Nephron progenitor cell (in vitro differentiated cells): ENCODE measurements at regions not wholly inside any gene's neighbourhood (a gene's known extent, or its start where the extent isn't known, plus 50 kb on each side); places are given as distances from the start of the nearest gene placed in this dataset.

ENCODE experiments used
- DNase-seq: peaks from one replicate; pipeline ENCODE4 v3.0.0; 2021
- H3K27ac Mint-ChIP-seq: 2 replicates; pipeline ENCODE4 v1.8.0; 2021; ENCODE audit warnings: mild to moderate bottlenecking, moderate library complexity, mixed read lengths
- H3K27me3 Mint-ChIP-seq: 2 replicates; pipeline ENCODE4 v1.8.0; 2021; ENCODE audit warnings: mild to moderate bottlenecking, low read depth, mixed read lengths; ENCODE audit not compliant: poor library complexity
- H3K36me3 Mint-ChIP-seq: 2 replicates; pipeline ENCODE4 v1.8.0; 2021; ENCODE audit warnings: low read depth, mixed read lengths
- H3K4me1 Mint-ChIP-seq: 2 replicates; pipeline ENCODE4 v1.8.0; 2021; ENCODE audit warnings: mixed read lengths
- H3K4me3 Mint-ChIP-seq: 2 replicates; pipeline ENCODE4 v1.8.0; 2021; ENCODE audit warnings: mild to moderate bottlenecking, moderate library complexity, mixed read lengths
- H3K9me3 Mint-ChIP-seq: 2 replicates; pipeline ENCODE4 v1.8.0; 2021; ENCODE audit warnings: mild to moderate bottlenecking, moderate library complexity, mixed read lengths
- CTCF ChIP-seq: fragments of 200-600 bp; sonication (generic); IDR thresholded peaks from 2 replicates; pipeline ENCODE4 v1.5.0; 2021; ENCODE audit warnings: antibody characterized with exemption

DNA sequence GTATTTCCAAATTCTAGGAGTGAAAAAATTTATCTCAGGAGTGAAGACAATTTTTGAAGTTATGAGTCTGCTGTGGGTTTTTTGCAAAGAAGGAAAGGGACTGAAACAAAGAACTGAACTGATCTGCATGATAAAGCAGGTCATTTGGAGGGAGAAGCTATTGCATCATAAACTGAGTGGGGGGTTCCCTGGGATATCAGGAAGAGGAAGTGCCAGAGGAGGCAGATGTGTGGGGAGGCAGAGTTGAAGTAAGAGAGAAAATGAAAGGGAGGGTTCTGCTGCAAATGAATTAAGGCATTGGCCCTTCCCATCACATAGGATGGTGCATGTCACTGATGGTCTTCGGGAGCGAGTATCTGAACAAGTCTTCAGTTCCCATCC is 379.2 kb downstream of the VPS13C start:
- TF ChIP-seq CTCF = no peak
- Mint-ChIP-seq H3K4me3 (no peak overlapping the region), H3K27ac (no peak overlapping the region), H3K9me3 (peaks cover 6% of the 10 kb centered on the region), H3K4me1 (peaks cover 7% of the 10 kb centered on the region), H3K27me3 (peaks cover 5% of the 10 kb centered on the region), H3K36me3 (no peaks in the 10 kb centered on the region)
- no peak for DNase-seq

- no peak for DNase-seq
- TF ChIP-seq CTCF = no peak
- Mint-ChIP-seq H3K4me3 (no peak overlapping the region), H3K27ac (no peak overlapping the region), H3K4me1 (peaks cover 7% of the 10 kb centered on the region), H3K9me3 (peaks cover 6% of the 10 kb centered on the region), H3K36me3 (no peaks in the 10 kb centered on the region), H3K27me3 (peaks cover 5% of the 10 kb centered on the region)
Measured at GRCh38 chr15:61680260-61681037, 379.8 kb downstream of the VPS13C start.

GRCh38 chr15:61671736-61672135 is 388.5 kb downstream of the VPS13C start:
- Mint-ChIP-seq H3K4me3 (no peak overlapping the region), H3K36me3 (no peaks in the 10 kb centered on the region), H3K4me1 (no peaks in the 10 kb centered on the region), H3K9me3 (peaks cover under 1% of the 10 kb centered on the region), H3K27ac (no peak overlapping the region), H3K27me3 (peaks cover 13% of the 10 kb centered on the region)
- DNase-seq = no peak
- no peak for TF ChIP-seq CTCF

GRCh38 chr15:61668444-61668843 is 391.8 kb downstream of the VPS13C start:
- H3K27me3 Mint-ChIP-seq = peaks cover 10% of the 10 kb centered on the region
- no peak for DNase-seq

GRCh38 chr15:61661791-61662190 is 398.5 kb downstream of the VPS13C start:
- Mint-ChIP-seq H3K36me3 (no peaks in the 10 kb centered on the region), H3K27me3 (no peaks in the 10 kb centered on the region), H3K9me3 (peaks cover 11% of the 10 kb centered on the region), H3K4me3 (no peak overlapping the region), H3K27ac (no peak overlapping the region), H3K4me1 (no peaks in the 10 kb centered on the region)
- no peak for DNase-seq
- no peak for TF ChIP-seq CTCF

More at GRCh38 chr15:61668444-61668843, 391.8 kb downstream of the VPS13C start:
- H3K36me3 Mint-ChIP-seq = no peaks in the 10 kb centered on the region
- H3K4me3 Mint-ChIP-seq = no peak overlapping the region
- H3K9me3 Mint-ChIP-seq = no peaks in the 10 kb centered on the region
- no peak for TF ChIP-seq CTCF
- no peak overlapping the region for H3K27ac Mint-ChIP-seq
- no peaks in the 10 kb centered on the region for H3K4me1 Mint-ChIP-seq

DNA sequence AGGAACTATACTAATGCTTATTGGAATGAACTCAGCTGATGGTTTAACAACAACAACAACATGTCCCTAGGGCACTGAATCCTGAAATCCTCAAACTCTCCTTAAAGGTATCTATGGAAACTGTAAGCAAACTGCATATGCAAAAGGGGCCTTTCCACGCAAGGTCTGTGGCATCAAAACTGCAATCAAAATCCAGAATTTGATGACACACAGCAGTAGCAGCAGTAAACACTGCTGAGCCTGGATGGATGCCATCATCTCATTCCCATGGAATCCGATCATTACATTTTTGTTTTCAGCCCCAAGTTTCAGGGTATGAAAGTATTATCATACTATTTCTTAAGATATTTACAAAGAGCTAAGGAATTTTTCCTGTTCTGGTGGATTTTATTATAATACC is 399.7 kb downstream of the VPS13C start:
- DNase-seq = no peak
- Mint-ChIP-seq H3K36me3 (no peaks in the 10 kb centered on the region), H3K9me3 (peaks cover 11% of the 10 kb centered on the region), H3K4me1 (no peaks in the 10 kb centered on the region), H3K27me3 (no peaks in the 10 kb centered on the region), H3K4me3 (no peak overlapping the region), H3K27ac (no peak overlapping the region)
- no peak for TF ChIP-seq CTCF
